ENCODE measurements at regions not wholly inside any gene's neighbourhood (a gene's known extent, or its start where the extent isn't known, plus 50 kb on each side); places are given as distances from the start of the nearest gene placed in this dataset.

DNA sequence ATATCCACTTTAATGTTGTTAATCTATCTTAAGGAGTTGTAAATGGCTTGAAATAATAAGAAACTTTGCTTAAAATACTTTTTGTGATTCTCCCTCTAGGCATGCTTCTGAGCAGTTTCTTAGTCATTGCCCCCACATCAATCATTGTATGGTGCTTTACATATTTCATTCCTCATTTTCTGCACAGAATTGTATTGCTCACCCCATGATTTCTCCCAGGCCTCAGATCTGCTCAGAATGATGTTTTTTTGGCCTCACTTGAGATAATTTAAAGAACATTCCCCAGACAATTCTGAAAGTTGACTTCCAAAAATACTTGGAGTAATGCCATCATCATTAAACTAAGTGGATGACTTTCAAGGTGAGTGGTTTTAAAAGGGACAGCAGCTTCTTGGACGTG lies 82.1 kb upstream of the PRPS1L1 start:
- TF ChIP-seq, protein P1, sequence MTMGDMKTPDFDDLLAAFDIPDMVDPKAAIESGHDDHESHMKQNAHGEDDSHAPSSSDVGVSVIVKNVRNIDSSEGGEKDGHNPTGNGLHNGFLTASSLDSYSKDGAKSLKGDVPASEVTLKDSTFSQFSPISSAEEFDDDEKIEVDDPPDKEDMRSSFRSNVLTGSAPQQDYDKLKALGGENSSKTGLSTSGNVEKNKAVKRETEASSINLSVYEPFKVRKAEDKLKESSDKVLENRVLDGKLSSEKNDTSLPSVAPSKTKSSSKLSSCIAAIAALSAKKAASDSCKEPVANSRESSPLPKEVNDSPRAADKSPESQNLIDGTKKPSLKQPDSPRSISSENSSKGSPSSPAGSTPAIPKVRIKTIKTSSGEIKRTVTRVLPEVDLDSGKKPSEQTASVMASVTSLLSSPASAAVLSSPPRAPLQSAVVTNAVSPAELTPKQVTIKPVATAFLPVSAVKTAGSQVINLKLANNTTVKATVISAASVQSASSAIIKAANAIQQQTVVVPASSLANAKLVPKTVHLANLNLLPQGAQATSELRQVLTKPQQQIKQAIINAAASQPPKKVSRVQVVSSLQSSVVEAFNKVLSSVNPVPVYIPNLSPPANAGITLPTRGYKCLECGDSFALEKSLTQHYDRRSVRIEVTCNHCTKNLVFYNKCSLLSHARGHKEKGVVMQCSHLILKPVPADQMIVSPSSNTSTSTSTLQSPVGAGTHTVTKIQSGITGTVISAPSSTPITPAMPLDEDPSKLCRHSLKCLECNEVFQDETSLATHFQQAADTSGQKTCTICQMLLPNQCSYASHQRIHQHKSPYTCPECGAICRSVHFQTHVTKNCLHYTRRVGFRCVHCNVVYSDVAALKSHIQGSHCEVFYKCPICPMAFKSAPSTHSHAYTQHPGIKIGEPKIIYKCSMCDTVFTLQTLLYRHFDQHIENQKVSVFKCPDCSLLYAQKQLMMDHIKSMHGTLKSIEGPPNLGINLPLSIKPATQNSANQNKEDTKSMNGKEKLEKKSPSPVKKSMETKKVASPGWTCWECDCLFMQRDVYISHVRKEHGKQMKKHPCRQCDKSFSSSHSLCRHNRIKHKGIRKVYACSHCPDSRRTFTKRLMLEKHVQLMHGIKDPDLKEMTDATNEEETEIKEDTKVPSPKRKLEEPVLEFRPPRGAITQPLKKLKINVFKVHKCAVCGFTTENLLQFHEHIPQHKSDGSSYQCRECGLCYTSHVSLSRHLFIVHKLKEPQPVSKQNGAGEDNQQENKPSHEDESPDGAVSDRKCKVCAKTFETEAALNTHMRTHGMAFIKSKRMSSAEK (CRISPR knock-in tag; IDR thresholded peaks at IDR 0.05; ENCODE audit: borderline replicate concordance), result no peak
- TF ChIP-seq, protein P2, sequence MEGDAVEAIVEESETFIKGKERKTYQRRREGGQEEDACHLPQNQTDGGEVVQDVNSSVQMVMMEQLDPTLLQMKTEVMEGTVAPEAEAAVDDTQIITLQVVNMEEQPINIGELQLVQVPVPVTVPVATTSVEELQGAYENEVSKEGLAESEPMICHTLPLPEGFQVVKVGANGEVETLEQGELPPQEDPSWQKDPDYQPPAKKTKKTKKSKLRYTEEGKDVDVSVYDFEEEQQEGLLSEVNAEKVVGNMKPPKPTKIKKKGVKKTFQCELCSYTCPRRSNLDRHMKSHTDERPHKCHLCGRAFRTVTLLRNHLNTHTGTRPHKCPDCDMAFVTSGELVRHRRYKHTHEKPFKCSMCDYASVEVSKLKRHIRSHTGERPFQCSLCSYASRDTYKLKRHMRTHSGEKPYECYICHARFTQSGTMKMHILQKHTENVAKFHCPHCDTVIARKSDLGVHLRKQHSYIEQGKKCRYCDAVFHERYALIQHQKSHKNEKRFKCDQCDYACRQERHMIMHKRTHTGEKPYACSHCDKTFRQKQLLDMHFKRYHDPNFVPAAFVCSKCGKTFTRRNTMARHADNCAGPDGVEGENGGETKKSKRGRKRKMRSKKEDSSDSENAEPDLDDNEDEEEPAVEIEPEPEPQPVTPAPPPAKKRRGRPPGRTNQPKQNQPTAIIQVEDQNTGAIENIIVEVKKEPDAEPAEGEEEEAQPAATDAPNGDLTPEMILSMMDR (IDR thresholded peaks at IDR 0.05), result no peak
